HG03558 (cell line): ENCODE measurements at regions not wholly inside any gene's neighbourhood (a gene's known extent, or its start where the extent isn't known, plus 50 kb on each side); places are given as distances from the start of the nearest gene placed in this dataset.

Experiments
- ATAC-seq: cut with Tn5 transposase; IDR thresholded peaks from one replicate; pipeline ENCODE4 v1.9.1; 2021; ENCODE audit warnings: moderate number of reproducible peaks; ENCODE audit not compliant: unreplicated experiment; ENCODE audit errors: extremely low read depth

DNA sequence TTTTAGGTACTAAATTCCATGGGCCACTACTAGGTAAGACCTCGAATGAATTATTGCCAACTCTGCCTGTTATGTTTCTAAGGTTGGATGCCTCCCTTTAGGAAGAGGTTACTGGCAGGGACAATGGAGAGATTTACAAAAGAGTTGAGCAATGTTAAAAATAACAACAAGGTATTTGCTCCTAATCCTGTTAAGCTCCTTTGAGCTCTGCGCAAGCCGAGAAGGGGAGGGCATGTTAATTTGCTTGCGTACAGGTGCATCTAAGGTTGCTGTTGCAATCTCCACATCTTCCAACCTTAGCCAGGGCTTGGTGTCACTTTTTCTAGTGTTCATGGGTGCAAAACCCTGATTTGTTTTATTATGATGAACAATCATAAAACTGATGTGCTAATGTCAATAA lies 161.5 kb upstream of the TPM1 start:
- no peak for ATAC-seq

DNA sequence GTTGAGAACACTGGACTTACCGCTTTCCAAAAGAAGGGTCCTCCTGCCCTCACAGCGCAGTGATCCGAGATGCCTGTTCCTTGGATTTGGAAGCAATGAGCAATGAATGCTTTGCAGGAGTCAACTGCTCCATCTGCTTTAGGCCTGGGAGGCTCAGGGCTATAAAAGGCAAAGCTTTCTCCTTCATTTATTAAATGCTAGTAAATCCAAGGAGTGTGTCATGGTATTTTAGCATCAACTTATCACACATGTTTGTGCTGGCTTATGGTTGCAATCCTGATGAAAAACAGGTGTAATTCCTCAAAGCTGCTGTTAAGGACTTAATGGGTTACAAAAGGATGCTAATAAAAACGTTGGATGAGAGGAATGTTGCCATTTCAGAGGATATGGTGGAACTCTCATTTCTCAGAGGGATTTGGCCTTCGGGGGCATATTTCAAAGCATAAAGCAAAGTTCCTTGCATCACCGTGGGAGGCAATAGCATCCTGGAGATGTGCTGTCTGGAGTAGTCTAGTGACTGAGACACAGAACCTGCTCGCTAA lies 158.5 kb upstream of the TPM1 start:
- no peak for ATAC-seq

DNA sequence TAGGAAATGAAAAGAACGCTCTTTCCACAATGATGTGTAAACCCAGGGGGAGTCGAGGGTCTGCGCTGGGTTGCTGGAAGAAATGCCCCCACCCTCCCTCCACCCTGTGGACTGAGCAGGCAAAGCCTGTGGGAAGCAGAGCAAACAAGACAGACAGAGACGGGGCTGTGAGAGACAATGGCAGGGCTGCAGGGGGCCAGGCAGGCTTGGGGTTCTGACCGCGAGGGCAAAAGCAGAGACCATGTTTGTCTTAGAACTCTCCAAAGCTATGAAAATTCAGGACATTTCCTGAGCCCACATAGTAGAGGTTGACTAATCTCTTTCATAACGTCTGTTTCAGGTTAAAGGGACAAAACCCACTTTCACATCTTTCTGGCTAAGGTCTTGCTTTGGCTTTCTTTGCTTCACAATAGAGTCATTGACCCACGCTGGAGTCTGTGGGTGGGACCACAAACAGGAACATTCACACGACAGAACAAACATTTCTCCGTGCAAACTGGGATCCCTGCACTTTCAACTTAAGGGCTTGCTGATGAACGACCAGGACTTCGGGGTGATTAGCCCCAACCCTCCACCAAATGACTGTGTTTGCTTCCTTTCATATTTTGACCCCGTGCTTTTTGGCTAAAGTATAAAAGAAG lies 156.0 kb upstream of the TPM1 start:
- no peak for ATAC-seq

DNA sequence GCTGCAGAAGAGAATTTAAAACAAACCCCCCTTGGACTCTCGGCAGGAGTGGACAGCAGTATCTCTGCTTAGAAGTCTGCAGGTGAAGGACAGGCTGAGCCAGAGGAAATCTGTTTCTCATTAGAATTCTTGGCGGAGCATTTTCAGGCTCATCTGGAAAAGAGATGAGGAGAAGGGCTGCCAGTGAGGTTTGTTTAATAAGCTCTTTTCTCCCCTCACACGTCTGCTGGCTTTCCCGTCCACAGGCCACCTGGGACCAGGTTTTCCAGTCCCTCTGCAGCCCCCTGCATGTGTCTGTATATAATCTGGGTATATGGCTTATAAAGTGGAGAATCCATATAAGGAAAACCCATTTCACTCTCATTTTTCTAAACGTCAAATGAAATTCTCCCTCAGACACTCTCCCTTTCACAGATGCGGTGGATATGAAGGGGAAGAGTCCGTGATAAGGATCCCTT lies 155.4 kb upstream of the TPM1 start:
- ATAC-seq: no peak

DNA sequence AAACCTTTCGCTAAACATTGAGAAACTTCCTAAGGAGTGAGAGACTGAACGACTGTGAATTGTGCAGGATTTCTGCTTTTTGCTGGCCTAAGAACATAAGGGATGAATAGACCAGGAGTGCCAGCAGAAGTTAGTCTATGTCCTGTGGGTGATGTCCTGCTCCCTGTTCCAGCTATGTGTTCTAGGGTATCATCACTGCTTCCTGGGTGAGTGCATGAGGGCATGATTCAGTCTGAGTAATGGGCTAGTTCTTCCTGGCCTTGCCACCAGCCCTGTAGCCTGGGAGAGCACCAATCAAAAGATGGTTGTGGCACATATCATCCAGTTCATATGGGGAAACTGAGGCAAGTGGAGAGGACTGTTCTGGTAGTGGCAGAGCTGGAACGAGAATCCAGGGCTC lies 153.9 kb upstream of the TPM1 start:
- no peak for ATAC-seq

DNA sequence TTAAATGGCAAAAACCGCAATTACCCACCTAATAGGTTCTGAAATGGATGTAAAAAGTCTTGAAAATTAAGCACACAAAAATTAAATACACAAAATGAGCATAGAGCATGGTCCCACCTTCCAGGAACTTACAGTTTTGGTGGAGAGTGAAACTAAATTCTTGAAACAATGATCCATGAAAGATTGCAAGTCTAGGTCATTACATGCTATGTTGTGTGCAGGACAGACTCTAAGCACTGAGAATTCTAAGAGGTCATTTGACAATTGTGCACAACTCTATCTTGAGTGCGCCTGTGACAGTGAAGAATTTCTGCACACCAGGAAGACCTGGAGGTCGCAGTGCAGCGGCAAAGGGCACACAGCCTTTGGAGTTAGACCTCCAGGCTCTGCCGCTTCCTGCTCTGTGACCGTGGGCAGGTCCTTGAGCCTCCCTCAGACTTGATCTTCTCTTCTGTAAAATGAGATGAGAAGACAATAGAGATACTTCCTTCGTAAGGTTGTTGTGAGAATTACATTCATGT lies 153.3 kb upstream of the TPM1 start:
- ATAC-seq: no peak

DNA sequence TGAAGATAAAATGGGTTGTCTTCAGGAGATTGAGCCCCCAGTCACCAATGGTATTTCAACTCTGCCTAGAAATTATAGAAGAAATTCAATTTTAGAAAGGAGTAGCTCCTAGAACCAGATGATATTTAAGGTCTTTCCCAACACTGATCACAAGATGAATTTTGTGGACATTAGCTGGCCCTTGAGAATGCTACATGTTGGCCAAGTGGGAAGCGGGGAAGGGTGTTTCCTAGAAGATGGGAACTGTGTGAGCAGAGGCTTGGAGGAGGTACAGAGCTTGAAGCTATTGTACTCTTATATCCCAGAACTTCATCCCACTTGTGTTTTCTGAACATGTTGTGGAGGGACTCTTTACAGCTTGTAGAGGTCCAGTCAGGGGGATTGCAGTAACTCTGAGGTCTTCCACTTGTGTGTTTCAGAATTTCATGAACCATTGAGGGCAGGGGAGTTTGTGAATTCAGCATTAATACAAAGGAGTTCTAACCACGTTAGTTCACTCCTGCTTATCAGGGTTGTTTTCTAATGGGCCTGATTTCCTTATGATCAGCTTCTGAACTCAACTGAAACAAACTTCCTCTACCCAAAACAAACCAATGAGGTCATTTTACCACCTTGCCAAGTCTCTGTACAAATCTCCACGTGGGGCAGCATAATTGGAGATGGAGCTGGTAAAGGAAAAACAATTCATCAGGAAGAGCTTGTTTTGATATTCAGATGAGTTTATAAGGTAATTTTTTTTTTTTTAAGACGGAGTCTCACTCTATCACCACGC lies 152.6 kb upstream of the TPM1 start:
- no peak for ATAC-seq

DNA sequence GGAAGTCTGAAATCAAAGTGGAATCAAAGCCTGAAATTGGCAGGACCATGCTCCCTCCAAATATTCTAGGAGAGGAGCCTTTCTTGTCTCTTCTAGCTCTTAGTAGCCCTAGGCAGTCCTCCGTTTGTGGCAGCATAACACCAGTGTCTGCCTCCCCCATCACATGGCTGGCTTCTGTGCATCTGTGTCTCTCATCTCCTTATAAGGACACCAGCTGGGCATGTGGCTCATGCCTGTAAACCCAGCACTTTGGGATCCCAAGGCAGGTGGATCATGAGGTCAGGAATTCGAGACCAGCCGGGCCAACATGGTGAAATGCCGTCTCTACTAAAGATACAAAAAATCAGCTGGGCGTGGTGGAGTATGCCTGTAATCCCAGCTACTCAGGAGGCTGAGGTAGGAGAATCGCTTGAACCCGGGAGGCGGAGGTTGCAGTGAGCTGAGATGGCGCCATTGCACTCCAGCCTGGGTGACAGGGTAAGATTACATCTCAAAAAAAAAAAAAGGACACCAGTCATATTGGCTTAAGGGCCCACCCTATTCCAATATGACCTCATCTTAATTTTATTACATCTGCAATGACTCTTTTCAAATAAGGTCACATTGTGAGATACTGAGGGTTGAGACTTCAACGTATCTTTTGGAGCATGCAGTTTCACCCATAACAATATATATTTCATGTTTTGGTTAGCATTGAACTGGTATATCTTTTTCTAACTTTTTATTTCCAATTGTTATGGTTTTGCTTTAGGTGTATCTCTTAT lies 148.0 kb upstream of the TPM1 start:
- no peak for ATAC-seq

DNA sequence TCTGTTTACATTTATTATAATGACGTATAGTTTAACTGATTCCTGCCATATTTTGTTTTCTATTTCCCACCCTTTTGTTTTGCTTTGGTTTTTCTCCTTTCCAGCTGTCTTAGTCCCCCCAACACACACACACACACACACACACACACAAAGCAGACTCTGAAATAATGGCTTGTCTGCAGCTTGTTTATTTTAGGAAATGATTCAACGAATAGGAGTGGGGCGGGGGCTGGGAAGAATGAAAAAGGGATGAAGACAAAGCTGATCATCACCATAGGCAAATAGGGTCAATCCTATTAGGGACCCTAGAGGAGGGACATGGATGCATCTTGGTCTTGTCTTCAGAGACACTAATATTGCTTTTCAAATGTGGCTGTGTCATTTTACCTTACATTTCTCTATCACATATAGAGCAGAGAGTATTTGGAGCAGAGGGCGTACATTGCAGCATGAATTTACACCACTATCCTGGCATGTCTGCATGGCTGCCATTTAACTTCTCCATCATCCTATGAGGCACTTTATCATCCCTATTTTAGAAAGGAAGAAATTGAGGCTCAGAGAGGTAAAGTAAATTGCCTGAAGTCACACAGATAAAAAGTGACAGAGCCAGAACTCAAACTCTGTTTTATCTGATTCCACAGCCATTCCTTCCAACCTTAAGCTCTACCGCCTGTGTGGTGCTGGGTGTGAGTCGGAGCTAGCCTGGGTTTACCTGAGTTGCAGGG lies 147.2 kb upstream of the TPM1 start:
- ATAC-seq: no peak

DNA sequence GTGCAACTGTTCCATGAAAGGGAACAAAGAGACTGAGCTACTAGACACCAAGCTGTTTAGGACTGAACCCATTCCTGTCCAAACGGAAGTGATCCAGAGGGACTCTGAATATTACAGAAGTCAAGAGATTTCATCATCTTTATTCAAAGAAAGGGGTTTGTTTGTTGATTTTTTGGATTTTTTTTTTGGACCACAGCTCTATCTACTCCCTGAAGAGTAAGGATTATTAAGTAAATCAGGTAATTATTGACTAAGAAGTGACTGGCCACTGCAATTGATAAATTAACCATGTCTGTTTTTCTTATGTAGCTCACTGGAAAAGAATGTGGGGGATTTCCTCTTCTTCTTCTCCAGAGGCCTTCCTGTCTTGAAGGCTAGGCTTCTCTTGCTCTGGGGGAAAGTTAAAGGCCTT lies 146.6 kb upstream of the TPM1 start:
- ATAC-seq: no peak

DNA sequence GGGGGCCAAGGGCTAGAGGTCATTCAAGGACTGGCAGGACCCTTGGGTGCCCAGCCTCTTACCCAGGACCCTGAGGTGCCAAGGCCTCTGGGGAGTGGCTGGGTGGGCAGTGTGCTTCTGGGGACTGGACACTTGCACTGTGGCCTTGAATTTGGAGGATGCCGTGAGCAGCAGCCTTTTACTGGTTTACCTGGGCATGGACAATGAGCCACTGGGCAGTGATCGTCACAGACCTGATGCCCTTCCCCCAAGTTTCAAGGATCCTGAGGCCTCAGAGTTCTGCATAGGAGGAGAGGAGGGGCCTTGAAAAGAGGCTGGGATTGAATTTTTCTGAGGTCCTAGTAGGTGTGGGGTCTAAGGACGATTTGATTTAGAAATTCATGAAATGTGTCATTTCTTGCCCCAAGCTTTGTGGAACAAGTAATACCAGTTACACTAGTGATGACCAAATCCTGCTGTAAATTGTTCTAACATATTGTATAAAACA lies 146.1 kb upstream of the TPM1 start:
- no peak for ATAC-seq

DNA sequence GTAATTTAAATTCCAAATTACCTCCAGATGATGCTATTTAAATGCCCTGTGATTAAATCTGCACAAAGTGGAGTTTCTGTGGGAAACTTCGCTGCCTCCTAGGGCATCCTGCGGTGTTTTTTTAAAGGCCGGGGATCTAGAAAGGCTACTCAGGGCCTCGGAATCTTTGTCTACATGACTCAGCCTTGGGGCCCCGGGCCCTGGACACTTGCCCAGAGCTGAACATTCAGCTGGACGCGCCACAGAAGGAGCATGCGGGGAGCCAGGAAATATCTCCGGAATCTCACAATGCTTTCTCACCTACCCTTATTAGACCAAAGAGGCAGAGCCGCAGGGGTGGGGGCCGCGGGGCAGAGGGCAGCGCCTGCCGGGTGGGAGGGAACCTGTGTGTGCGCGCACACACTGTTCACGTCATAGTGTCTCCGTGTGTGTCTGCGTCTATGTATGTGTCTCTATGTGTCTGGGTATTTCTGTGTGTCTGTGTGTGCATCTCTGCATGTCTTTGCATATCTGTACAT lies 145.5 kb upstream of the TPM1 start:
- ATAC-seq: no peak

DNA sequence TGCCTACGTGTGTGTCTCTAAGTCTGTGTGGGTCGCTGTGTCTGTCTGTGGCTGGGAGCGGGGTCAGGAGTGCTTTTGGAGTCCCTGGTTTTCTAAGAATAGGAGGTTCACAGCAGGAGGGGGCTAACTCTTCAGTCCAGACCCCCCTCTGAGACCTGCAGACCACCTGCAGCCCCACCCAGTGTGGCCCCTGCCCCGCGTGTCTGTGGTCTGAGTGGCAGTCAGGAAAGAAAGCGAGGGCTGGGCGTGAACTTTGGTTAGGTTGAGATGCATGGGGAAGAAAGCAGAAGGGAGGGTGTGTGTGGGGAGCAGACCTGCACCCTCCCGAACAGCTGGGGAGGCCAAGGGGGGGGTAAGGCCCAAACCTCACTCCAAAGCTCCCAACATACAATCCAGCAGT lies 144.9 kb upstream of the TPM1 start:
- ATAC-seq: no peak

DNA sequence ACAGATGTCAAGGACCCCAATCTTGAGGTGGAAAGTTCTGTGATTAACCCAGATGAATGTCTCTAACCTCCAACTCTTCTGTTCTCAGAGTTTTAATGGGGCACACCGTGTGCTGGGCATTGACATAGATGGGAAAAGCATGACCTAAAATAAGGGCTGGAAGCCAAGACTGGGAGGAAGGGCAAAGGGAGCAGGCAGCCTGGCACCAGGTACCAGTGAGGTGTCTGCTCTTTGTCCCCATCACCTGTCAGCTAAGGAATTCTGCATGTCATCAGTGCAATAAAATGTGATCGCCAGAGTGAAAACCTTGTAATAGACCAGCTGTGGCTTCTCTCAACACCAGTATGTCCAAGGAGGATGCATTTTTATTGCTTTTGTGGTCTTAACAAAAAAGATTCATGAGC lies 143.5 kb upstream of the TPM1 start:
- ATAC-seq: no peak

DNA sequence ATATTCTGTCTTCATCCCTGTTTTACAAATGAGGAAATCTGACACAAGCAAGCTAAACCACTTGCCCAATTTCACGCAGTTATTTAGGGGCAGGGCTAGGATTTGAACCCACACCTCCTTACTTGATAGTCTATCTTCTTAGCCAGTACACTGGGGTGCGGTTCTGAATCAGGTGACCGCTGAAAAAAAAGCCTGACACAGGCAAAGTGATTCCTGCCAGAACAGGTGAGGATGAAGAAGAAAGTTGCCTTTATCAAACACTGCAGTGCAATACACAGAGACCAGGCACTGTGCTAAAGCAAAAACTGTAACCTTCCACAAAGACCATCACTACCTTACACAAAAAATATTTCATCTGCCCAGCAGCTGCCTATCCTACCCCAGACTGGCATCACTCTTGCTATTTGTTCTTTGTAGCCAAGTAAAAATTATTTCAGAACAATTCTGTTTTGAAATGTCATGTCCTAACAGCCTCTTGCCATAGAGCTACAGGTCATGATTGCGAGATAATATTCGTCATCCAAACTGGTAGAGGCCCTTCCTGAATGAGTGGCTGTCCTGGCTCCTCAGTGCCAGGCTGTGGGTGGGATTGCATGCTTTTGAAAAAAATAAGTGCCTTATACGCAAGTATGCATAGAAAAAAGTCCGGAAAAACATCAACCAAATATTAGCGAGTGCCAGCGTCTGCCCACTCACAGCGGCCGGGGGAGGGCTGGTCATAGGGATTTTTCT lies 142.3 kb upstream of the TPM1 start:
- no peak for ATAC-seq

DNA sequence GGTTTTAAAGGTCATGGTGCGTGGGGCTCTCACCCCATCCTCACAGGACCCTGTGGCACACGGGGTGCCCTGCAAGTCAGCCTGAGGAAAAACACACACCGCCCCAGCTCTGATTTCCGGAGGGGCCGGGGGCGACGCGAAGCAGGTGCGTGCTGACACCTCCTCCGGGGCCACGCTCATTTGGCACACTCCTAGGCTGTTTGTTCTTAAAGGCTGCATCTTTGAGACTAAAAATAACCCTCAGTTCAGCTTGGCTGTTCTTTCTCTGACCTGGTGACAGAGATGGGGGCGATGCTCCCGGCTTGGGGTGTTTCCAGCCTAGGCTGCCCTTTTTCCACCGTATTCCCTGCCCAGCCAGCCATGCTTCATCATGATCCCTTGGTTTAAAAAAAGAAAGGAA lies 141.5 kb upstream of the TPM1 start:
- ATAC-seq: no peak

DNA sequence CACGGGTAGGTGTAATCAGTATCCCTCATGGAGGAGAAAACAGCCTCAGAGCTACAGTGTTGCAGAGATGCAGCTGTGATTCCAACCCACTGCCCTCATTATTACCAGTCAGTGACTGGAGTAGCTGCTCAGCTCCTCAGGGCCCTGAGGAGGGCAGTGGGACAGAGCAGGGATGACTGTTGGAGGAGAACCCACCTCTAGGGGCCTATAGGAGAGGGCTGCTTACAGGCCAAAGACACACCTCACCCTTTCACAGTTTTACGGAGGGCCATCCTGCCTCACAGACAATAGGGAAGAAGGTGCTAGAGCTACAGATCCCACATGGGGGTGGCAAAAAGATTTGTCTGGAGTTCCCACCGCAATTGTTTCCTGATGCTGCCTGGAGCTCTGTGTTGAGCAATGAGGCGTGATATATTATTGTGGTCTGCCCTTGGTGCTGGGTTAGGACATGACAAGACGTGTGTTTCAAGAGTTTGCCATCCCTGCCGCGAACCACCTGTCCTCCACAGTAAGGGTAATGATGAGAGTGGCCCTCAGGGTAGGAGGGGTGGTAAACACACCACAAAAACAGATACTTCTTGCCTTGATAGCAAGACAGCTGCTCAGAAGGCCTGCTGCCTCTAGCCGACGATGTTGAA lies 140.5 kb upstream of the TPM1 start:
- no peak for ATAC-seq

DNA sequence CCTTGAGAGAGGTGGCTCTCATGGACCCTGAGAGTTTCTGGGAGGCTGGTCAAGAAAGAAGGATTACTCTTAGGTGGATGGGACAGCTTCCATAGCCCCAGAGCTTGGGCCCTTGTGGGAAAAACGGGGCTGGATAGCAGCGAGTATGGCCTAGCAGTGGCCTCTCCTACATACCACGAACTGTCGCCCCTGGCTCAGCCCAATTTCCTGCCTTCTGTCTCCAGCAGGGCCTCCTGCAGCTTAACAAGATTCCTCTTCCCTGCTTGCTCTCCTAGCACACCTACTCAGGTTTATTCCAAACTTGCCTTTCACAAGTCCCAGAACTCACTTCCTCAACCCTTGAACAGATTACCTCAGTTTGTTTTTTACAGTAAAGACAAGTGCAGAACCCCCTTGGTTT lies 139.7 kb upstream of the TPM1 start:
- ATAC-seq: no peak

DNA sequence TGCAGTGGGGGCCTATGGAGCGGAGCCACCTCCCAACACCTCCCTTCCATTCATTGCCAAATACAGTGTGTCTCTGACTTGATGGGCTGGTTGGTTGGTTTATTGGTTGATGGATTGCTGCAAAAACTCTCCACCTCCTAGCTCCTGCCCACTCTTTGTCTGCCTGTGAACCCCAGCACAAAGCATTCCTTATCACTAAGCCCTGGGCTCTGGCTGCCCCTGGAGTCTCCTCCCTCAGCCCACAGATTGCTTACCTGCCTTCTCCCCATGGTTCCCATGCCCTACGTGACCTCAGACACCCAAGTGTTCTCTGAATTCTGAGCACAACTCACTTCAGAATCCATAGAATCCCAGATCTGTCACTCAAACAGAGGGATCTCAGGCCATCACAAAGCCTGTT lies 139.1 kb upstream of the TPM1 start:
- ATAC-seq: no peak
